HL-60 (cell line): ENCODE measurements at regions not wholly inside any gene's neighbourhood (a gene's known extent, or its start where the extent isn't known, plus 50 kb on each side); places are given as distances from the start of the nearest gene placed in this dataset.

ENCODE experiments used
- POLR2AphosphoS5 ChIP-seq: IDR thresholded peaks from 2 replicates; pipeline ENCODE4 v1.6.1; 2012; ENCODE audit warnings: low read depth
- TF ChIP-seq, protein P1 (sequence below): IDR thresholded peaks from one replicate; pipeline ENCODE4 v1.5.1; 2011; ENCODE audit warnings: low read length, control low read depth, inconsistent platforms; ENCODE audit not compliant: insufficient read depth

DNA sequence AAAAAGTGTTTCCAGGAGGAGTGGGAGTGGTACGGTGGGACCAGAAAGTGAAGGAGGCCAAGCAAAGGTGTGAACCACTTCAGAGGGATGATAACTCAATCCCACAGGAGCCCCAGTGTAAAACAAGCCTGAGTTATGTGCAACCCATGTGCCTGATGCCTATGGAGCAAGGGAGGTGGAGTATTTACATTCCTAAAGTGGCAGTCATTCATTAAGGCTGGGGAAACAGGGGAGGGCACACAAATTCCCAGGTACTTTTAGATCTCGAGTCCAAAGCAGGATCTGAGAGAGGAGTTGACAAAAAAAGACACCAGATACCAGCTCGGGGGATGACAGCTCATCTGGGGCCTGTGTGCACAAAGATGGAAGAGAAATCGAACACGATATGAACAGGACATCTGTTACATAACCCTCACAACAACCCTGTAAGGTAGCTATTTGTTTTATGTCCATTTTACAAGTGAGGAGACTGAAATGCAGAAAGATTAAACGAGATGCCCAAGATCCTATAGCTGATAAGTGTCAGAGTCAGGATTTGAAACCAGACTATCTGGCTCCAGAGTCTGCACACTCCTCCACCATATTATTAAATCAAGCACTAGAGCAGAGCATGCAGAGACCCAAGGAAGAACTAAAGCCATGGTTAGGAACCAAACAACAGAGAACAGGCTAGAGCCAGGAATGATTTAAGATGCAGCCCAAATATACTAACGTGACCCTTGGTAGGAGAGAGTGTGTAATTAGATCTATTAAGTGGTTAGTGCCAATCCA, 91.9 kb upstream of the MAPK10 start:
- TF ChIP-seq, protein P1, sequence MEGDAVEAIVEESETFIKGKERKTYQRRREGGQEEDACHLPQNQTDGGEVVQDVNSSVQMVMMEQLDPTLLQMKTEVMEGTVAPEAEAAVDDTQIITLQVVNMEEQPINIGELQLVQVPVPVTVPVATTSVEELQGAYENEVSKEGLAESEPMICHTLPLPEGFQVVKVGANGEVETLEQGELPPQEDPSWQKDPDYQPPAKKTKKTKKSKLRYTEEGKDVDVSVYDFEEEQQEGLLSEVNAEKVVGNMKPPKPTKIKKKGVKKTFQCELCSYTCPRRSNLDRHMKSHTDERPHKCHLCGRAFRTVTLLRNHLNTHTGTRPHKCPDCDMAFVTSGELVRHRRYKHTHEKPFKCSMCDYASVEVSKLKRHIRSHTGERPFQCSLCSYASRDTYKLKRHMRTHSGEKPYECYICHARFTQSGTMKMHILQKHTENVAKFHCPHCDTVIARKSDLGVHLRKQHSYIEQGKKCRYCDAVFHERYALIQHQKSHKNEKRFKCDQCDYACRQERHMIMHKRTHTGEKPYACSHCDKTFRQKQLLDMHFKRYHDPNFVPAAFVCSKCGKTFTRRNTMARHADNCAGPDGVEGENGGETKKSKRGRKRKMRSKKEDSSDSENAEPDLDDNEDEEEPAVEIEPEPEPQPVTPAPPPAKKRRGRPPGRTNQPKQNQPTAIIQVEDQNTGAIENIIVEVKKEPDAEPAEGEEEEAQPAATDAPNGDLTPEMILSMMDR: no peak
- no peak for TF ChIP-seq POLR2AphosphoS5
